H9 (cell line): ENCODE measurements at regions not wholly inside any gene's neighbourhood (a gene's known extent, or its start where the extent isn't known, plus 50 kb on each side); places are given as distances from the start of the nearest gene placed in this dataset.
A peak's percentile ranks its signal among the peaks of the same experiment; 100 is the strongest.

Experiments
- DNase-seq: peaks from one replicate; pipeline ENCODE4 v3.0.0-alpha.2; 2017
- H2AFZ ChIP-seq: one replicate; pipeline ENCODE4 v1.6.1; 2013; ENCODE audit warnings: mild to moderate bottlenecking, low read length, control low read depth, moderate library complexity
- H2AK5ac ChIP-seq: 2 replicates; pipeline ENCODE4 v1.6.1; 2013; ENCODE audit warnings: low read length, control low read depth, mixed read lengths; ENCODE audit not compliant: insufficient read length
- H2BK120ac ChIP-seq: one replicate; pipeline ENCODE4 v1.6.1; 2013; ENCODE audit warnings: low read depth, mild to moderate bottlenecking, low read length, control low read depth, inconsistent platforms; ENCODE audit not compliant: poor library complexity, severe bottlenecking
- H2BK12ac ChIP-seq: 2 replicates; pipeline ENCODE4 v1.6.1; 2013; ENCODE audit warnings: low read length, control low read depth, mixed read lengths, low read depth; ENCODE audit not compliant: insufficient read length
- H2BK15ac ChIP-seq: 2 replicates; pipeline ENCODE4 v1.6.1; 2013; ENCODE audit warnings: low read depth, low read length, control low read depth
- H2BK20ac ChIP-seq: one replicate; pipeline ENCODE4 v1.6.1; 2013; ENCODE audit warnings: low read depth, mild to moderate bottlenecking, low read length, control low read depth, inconsistent platforms; ENCODE audit not compliant: poor library complexity, severe bottlenecking
- H2BK5ac ChIP-seq: 2 replicates; pipeline ENCODE4 v1.6.1; 2013; ENCODE audit warnings: low read length, control low read depth, mixed read lengths; ENCODE audit not compliant: insufficient read length
- H3K14ac ChIP-seq: 2 replicates; pipeline ENCODE4 v1.6.1; 2013; ENCODE audit warnings: low read length, control low read depth; ENCODE audit not compliant: insufficient read depth
- H3K18ac ChIP-seq: 2 replicates; pipeline ENCODE4 v1.6.1; 2013; ENCODE audit warnings: low read depth, mild to moderate bottlenecking, mixed read lengths, low read length, control low read depth; ENCODE audit not compliant: insufficient read length
- H3K23ac ChIP-seq: 2 replicates; pipeline ENCODE4 v1.6.1; 2013; ENCODE audit warnings: low read length, control low read depth, mixed read lengths, low read depth; ENCODE audit not compliant: insufficient read length
- H3K23me2 ChIP-seq: 2 replicates; pipeline ENCODE4 v1.6.1; 2013; ENCODE audit warnings: low read depth, mild to moderate bottlenecking, mixed read lengths, low read length, control low read depth; ENCODE audit not compliant: insufficient read length, poor library complexity, severe bottlenecking
- H3K27ac ChIP-seq: 2 replicates; pipeline ENCODE4 v1.5.1; 2013; ENCODE audit warnings: low read length, control low read depth, mixed read lengths, low read depth; ENCODE audit not compliant: insufficient read length
- H3K27me3 ChIP-seq: 2 replicates; pipeline ENCODE4 v1.6.1; 2013; ENCODE audit warnings: low read length, control low read depth, inconsistent platforms; ENCODE audit not compliant: insufficient read depth
- H3K4ac ChIP-seq: 2 replicates; pipeline ENCODE4 v1.6.1; 2013; ENCODE audit warnings: low read depth, mild to moderate bottlenecking, control low read depth, inconsistent platforms, low read length, moderate library complexity
- H3K4me1 ChIP-seq: 2 replicates; pipeline ENCODE4 v1.6.1; 2013; ENCODE audit warnings: low read length, control low read depth, inconsistent platforms; ENCODE audit not compliant: insufficient read depth
- H3K4me2 ChIP-seq: 2 replicates; pipeline ENCODE4 v1.6.1; 2013; ENCODE audit warnings: low read length, control low read depth, mixed read lengths; ENCODE audit not compliant: insufficient read length, insufficient read depth
- H3K56ac ChIP-seq: 2 replicates; pipeline ENCODE4 v1.6.1; 2013; ENCODE audit warnings: low read depth, mild to moderate bottlenecking, mixed read lengths, low read length, control low read depth; ENCODE audit not compliant: insufficient read length
- H3K79me1 ChIP-seq: 2 replicates; pipeline ENCODE4 v1.6.1; 2013; ENCODE audit warnings: low read depth, mild to moderate bottlenecking, moderate library complexity, low read length, control low read depth, inconsistent platforms; ENCODE audit not compliant: insufficient read depth, poor library complexity, severe bottlenecking
- H3K79me2 ChIP-seq: 2 replicates; pipeline ENCODE4 v1.6.1; 2013; ENCODE audit warnings: low read length, control low read depth, inconsistent platforms; ENCODE audit not compliant: insufficient read depth
- H3K9ac ChIP-seq: 2 replicates; pipeline ENCODE4 v1.6.1; 2013; ENCODE audit warnings: low read length, control low read depth, mixed read lengths; ENCODE audit not compliant: insufficient read length; ENCODE audit errors: extremely low read depth
- H3K9me3 ChIP-seq: one replicate; pipeline ENCODE4 v1.6.1; 2013; ENCODE audit warnings: low read depth, low read length, inconsistent platforms; ENCODE audit not compliant: control insufficient read depth
- H3T11ph ChIP-seq: one replicate; pipeline ENCODE4 v1.6.1; 2013; ENCODE audit warnings: mild to moderate bottlenecking, low read length, control low read depth, inconsistent platforms
- H4K20me1 ChIP-seq: one replicate; pipeline ENCODE4 v1.6.1; 2013; ENCODE audit not compliant: control insufficient read depth, insufficient read length, insufficient read depth
- H4K5ac ChIP-seq: 2 replicates; pipeline ENCODE4 v1.6.1; 2013; ENCODE audit warnings: low read depth, mild to moderate bottlenecking, mixed read lengths, low read length, control low read depth; ENCODE audit not compliant: insufficient read length
- H4K8ac ChIP-seq: replicated peaks from 2 replicates; pipeline ENCODE4 v1.6.1; 2013; ENCODE audit warnings: low read length, control low read depth, mixed read lengths, low read depth; ENCODE audit not compliant: insufficient read length
- H4K91ac ChIP-seq: 2 replicates; pipeline ENCODE4 v1.6.1; 2013; ENCODE audit warnings: low read depth, mild to moderate bottlenecking, moderate library complexity, mixed read lengths, low read length, control low read depth; ENCODE audit not compliant: insufficient read length
- H3K27ac Mint-ChIP-seq, 3 experiments: 2 replicates in 2 of 3; 3 replicates in 1 of 3; pipeline ENCODE4 v1.8.0; 2020 to 2021; ENCODE audit warnings: mixed read lengths in 3 of 3, mild to moderate bottlenecking in 1 of 3, moderate library complexity in 1 of 3
- H3K27me3 Mint-ChIP-seq: 2 replicates; pipeline ENCODE4 v1.8.0; 2021; ENCODE audit warnings: low read depth, mild to moderate bottlenecking, moderate library complexity, mixed read lengths
- H3K36me3 Mint-ChIP-seq, 3 experiments: 2 replicates in 2 of 3; 3 replicates in 1 of 3; pipeline ENCODE4 v1.8.0; 2020 to 2021; ENCODE audit warnings: low read depth in 3 of 3, mixed read lengths in 3 of 3; ENCODE audit not compliant: insufficient read depth in 1 of 3
- H3K4me1 Mint-ChIP-seq, 2 experiments: 2 replicates each; pipeline ENCODE4 v1.8.0; 2020; ENCODE audit warnings: mixed read lengths in 2 of 2
- H3K4me3 Mint-ChIP-seq, 2 experiments: 2 replicates in 1 of 2; 3 replicates in 1 of 2; pipeline ENCODE4 v1.8.0; 2020 to 2021; ENCODE audit warnings: mild to moderate bottlenecking in 2 of 2, mixed read lengths in 2 of 2, moderate library complexity in 1 of 2
- H3K9me3 Mint-ChIP-seq, 2 experiments: 2 replicates in 1 of 2; 3 replicates in 1 of 2; pipeline ENCODE4 v1.8.0; 2020; ENCODE audit warnings: mild to moderate bottlenecking in 2 of 2, mixed read lengths in 2 of 2, moderate library complexity in 1 of 2
- WGBS: extraction: QIAGEN DNeasy Blood & Tissue Kit; methylation state at CpG from one replicate; pipeline ENCODE4 v1.1.7; 2013; ENCODE audit warnings: missing lambda C conversion rate, low lambda C conversion rate, mixed read lengths; ENCODE audit not compliant: insufficient read length; ENCODE audit errors: extremely low coverage; 5-methylcytosine and 5-hydroxymethylcytosine counted together
- TF ChIP-seq, protein P1 (sequence below): fragments of 200-600 bp; sonication (generic); conservative IDR thresholded peaks from 3 replicates; pipeline ENCODE4 v1.8.0; 2021; ENCODE audit warnings: antibody characterized with exemption, mild to moderate bottlenecking

- peaks cover 4% of the 10 kb centered on the region; the same call in 1 of the 2 replicates for H3K79me2 ChIP-seq
- H3K4me3 Mint-ChIP-seq, result no peak overlapping the region
- peak overlapping the region in 2 of 3 experiments; percentile 2 to 41; a peak in 4 of 7 replicates for H3K27ac Mint-ChIP-seq
- peak overlapping the region; percentile 75 for H2BK5ac ChIP-seq
- no peaks in the 10 kb centered on the region for H4K20me1 ChIP-seq
- peaks cover 24 to 25% of the 10 kb centered on the region in 2 experiments for H3K4me1 Mint-ChIP-seq
- peaks cover 6% of the 10 kb centered on the region; the same call in 1 of the 2 replicates for H3K4me1 ChIP-seq
- H3K14ac ChIP-seq, result no peak overlapping the region; the same call in 1 of the 2 replicates
- WGBS, result no CpG with 5 or more reads among the region's 18 CpGs
- H3K27me3 Mint-ChIP-seq, result no peaks in the 10 kb centered on the region
- H2BK20ac ChIP-seq, result no peak overlapping the region
- H3K27me3 ChIP-seq, result no peaks in the 10 kb centered on the region
- no peak overlapping the region for H2BK15ac ChIP-seq
- H3K23me2 ChIP-seq, result no peaks in the 10 kb centered on the region
- no peak overlapping the region for H4K91ac ChIP-seq
- peaks cover 3 to 13% (median 11%) of the 10 kb centered on the region in 3 experiments; a peak in 4 of 7 replicates for H3K36me3 Mint-ChIP-seq
- H3K27ac ChIP-seq, result no peak overlapping the region
- no peak overlapping the region for H3T11ph ChIP-seq
- no peak overlapping the region for H2BK120ac ChIP-seq
- no peak overlapping the region for H3K56ac ChIP-seq
- no peak overlapping the region for H2BK12ac ChIP-seq
- H2AK5ac ChIP-seq, result no peak overlapping the region
- H3K9ac ChIP-seq, result no peak overlapping the region
- H4K8ac ChIP-seq, result no peak overlapping the region
- H2AFZ ChIP-seq, result no peak overlapping the region
- no peak overlapping the region for H3K4ac ChIP-seq
- no peaks in the 10 kb centered on the region for H3K9me3 Mint-ChIP-seq
- H3K18ac ChIP-seq, result no peak overlapping the region
- H3K4me2 ChIP-seq, result no peak overlapping the region
- DNase-seq, result no peak
- TF ChIP-seq, protein P1, sequence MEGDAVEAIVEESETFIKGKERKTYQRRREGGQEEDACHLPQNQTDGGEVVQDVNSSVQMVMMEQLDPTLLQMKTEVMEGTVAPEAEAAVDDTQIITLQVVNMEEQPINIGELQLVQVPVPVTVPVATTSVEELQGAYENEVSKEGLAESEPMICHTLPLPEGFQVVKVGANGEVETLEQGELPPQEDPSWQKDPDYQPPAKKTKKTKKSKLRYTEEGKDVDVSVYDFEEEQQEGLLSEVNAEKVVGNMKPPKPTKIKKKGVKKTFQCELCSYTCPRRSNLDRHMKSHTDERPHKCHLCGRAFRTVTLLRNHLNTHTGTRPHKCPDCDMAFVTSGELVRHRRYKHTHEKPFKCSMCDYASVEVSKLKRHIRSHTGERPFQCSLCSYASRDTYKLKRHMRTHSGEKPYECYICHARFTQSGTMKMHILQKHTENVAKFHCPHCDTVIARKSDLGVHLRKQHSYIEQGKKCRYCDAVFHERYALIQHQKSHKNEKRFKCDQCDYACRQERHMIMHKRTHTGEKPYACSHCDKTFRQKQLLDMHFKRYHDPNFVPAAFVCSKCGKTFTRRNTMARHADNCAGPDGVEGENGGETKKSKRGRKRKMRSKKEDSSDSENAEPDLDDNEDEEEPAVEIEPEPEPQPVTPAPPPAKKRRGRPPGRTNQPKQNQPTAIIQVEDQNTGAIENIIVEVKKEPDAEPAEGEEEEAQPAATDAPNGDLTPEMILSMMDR, result no peak
- no peaks in the 10 kb centered on the region for H3K79me1 ChIP-seq
- no peak overlapping the region for H4K5ac ChIP-seq
- no peaks in the 10 kb centered on the region for H3K9me3 ChIP-seq
- no peak overlapping the region for H3K23ac ChIP-seq
Observed at GRCh38 chr17:77291591-77292386, 151.0 kb downstream of the SEC14L1 start.
